GM18508 (cell line): ENCODE measurements at regions not wholly inside any gene's neighbourhood (a gene's known extent, or its start where the extent isn't known, plus 50 kb on each side); places are given as distances from the start of the nearest gene placed in this dataset.

Experiments used
- ATAC-seq: cut with Tn5 transposase; IDR thresholded peaks from one replicate; pipeline ENCODE4 v1.9.1; 2021; ENCODE audit warnings: moderate number of reproducible peaks; ENCODE audit not compliant: insufficient read depth, unreplicated experiment

GRCh38 chr3:124459678-124460077, 270.6 kb upstream of the UMPS start:
- no peak for ATAC-seq

GRCh38 chr3:124461126-124461525, 269.1 kb upstream of the UMPS start:
- no peak for ATAC-seq

- ATAC-seq, result no peak
Measured at GRCh38 chr3:124461838-124462632, 268.2 kb upstream of the UMPS start.

GRCh38 chr3:124463234-124463633, 267.0 kb upstream of the UMPS start:
- no peak for ATAC-seq

- no peak for ATAC-seq
Measured at GRCh38 chr3:124467980-124468902, 262.0 kb upstream of the UMPS start.

GRCh38 chr3:124469555-124469954, 260.7 kb upstream of the UMPS start:
- ATAC-seq, result no peak

- ATAC-seq, result no peak
Measured at GRCh38 chr3:124478830-124479229, 251.4 kb upstream of the UMPS start.

GRCh38 chr3:124483915-124484470, 246.3 kb upstream of the UMPS start:
- ATAC-seq, result no peak

- no peak for ATAC-seq
Measured at GRCh38 chr3:124486324-124486723, 243.9 kb upstream of the UMPS start.

GRCh38 chr3:124489506-124489905, 240.7 kb upstream of the UMPS start:
- no peak for ATAC-seq

- no peak for ATAC-seq
Measured at GRCh38 chr3:124491098-124491497, 239.2 kb upstream of the UMPS start.

- ATAC-seq, result no peak
Measured at GRCh38 chr3:124491875-124492274, 238.4 kb upstream of the UMPS start.

GRCh38 chr3:124492824-124493223, 237.4 kb upstream of the UMPS start:
- no peak for ATAC-seq

- ATAC-seq, result no peak
Measured at GRCh38 chr3:124496061-124496460, 234.2 kb upstream of the UMPS start.

GRCh38 chr3:124497487-124497886, 232.8 kb upstream of the UMPS start:
- no peak for ATAC-seq

- ATAC-seq, result no peak
Measured at GRCh38 chr3:124498891-124499290, 231.4 kb upstream of the UMPS start.

GRCh38 chr3:124504332-124505059, 225.8 kb upstream of the UMPS start:
- ATAC-seq, result no peak

- ATAC-seq, result no peak
Measured at GRCh38 chr3:124509884-124510283, 220.4 kb upstream of the UMPS start.

- no peak for ATAC-seq
Measured at GRCh38 chr3:124510290-124510689, 220.0 kb upstream of the UMPS start.

GRCh38 chr3:124512881-124513609, 217.2 kb upstream of the UMPS start:
- no peak for ATAC-seq
